GM13977 (cell line): ENCODE measurements at regions not wholly inside any gene's neighbourhood (a gene's known extent, or its start where the extent isn't known, plus 50 kb on each side); places are given as distances from the start of the nearest gene placed in this dataset.

Experiments used
- DNase-seq: peaks from one replicate; pipeline ENCODE4 v3.0.0; 2012; ENCODE audit warnings: low spot score
- CTCF ChIP-seq: IDR thresholded peaks from 2 replicates; pipeline ENCODE4 v1.5.1; 2012; ENCODE audit warnings: mild to moderate bottlenecking, control low read depth; ENCODE audit not compliant: insufficient read depth; ENCODE audit errors: extremely low read depth, missing control alignments
- in situ Hi-C: fragments of 300-500 bp; cut with MboI; formaldehyde crosslinking; loops from one replicate; pipeline ENCODE4 v1.12.0; 2022; ENCODE audit warnings: low sequenced_read_pairs, low pct_unique_long_range_greater_than_20kb, mixed read lengths, inconsistent platforms; ENCODE audit not compliant: unreplicated experiment

- in situ Hi-C loops = no loop called here
- TF ChIP-seq CTCF = no peak
- no peak for DNase-seq
Observed at GRCh38 chr19:31803835-31804446, 454.7 kb upstream of the TSHZ3 start.

- no peak for TF ChIP-seq CTCF
- no peak for DNase-seq
- in situ Hi-C loops = no loop called here
Observed at GRCh38 chr19:31804668-31805067, 455.4 kb upstream of the TSHZ3 start.

- no peak for TF ChIP-seq CTCF
- in situ Hi-C loops = no loop called here
- DNase-seq = no peak
Observed at GRCh38 chr19:31810536-31811109, 461.4 kb upstream of the TSHZ3 start.

- in situ Hi-C loops = no loop called here
- DNase-seq = no peak
- no peak for TF ChIP-seq CTCF
Observed at GRCh38 chr19:31817971-31818797, 468.9 kb upstream of the TSHZ3 start.

GRCh38 chr19:31818798-31819105 lies 469.5 kb upstream of the TSHZ3 start:
- no peak for TF ChIP-seq CTCF
- in situ Hi-C loops = no loop called here
- DNase-seq = no peak

GRCh38 chr19:31819837-31820236 lies 470.6 kb upstream of the TSHZ3 start:
- no peak for TF ChIP-seq CTCF
- in situ Hi-C loops = no loop called here
- DNase-seq = no peak
